Thoracic aorta (tissue), 2 donors: ENCODE measurements at regions not wholly inside any gene's neighbourhood (a gene's known extent, or its start where the extent isn't known, plus 50 kb on each side); places are given as distances from the start of the nearest gene placed in this dataset.

Experiments
- ATAC-seq: fragments of 150-250 bp; one replicate; pipeline ENCODE4 v1.8.0; 2017; ENCODE audit warnings: low read depth; ENCODE audit not compliant: insufficient number of reproducible peaks, low FRiP score
- DNase-seq: peaks from one replicate; pipeline ENCODE4 v3.0.0-alpha.2; 2020; ENCODE audit warnings: low spot score
- H3K27ac ChIP-seq, 2 donors: fragments of 200-600 bp; sonication (generic); 1 replicate in 1 of 2; 2 replicates in 1 of 2; pipeline ENCODE4 v1.5.1; 2016; ENCODE audit warnings: mild to moderate bottlenecking in 2 of 2, moderate library complexity in 2 of 2
- H3K27me3 ChIP-seq: fragments of 200-600 bp; sonication (generic); replicated peaks from 2 replicates; pipeline ENCODE4 v1.6.0; 2016; ENCODE audit warnings: mild to moderate bottlenecking; ENCODE audit not compliant: insufficient read depth
- H3K36me3 ChIP-seq: fragments of 200-600 bp; sonication (generic); one replicate; pipeline ENCODE4 v1.5.1; 2016
- H3K4me1 ChIP-seq, 2 donors: fragments of 200-600 bp; sonication (generic); 1 replicate in 1 of 2; 2 replicates in 1 of 2; pipeline versions ENCODE4 v1.5.1 to v1.6.0; 2016; ENCODE audit warnings: low read depth in 2 of 2, mild to moderate bottlenecking in 1 of 2; ENCODE audit not compliant: control insufficient read depth in 1 of 2
- H3K4me3 ChIP-seq: fragments of 200-600 bp; sonication (generic); 2 replicates; pipeline ENCODE4 v1.5.1; 2016; ENCODE audit warnings: mild to moderate bottlenecking
- H3K9me3 ChIP-seq: fragments of 200-600 bp; sonication (generic); 2 replicates; pipeline ENCODE4 v1.5.1; 2016
- CTCF ChIP-seq: fragments of 200-600 bp; sonication (generic); IDR thresholded peaks from one replicate; pipeline ENCODE4 v1.5.1; 2019; ENCODE audit warnings: antibody characterized with exemption

GRCh38 chr19:30780032-30780431, 407.8 kb downstream of the ZNF536 start:
- Histone ChIP-seq H3K4me1 (no peaks in the 10 kb centered on the region), H3K27ac (no peak overlapping the region), H3K9me3 (no peaks in the 10 kb centered on the region), H3K36me3 (no peaks in the 10 kb centered on the region), H3K27me3 (no peaks in the 10 kb centered on the region), H3K4me3 (no peak overlapping the region)
- no peak for TF ChIP-seq CTCF
- ATAC-seq (no peak), DNase-seq (no peak)

- no peak overlapping the region for H3K4me3 ChIP-seq
- no peaks in the 10 kb centered on the region for H3K9me3 ChIP-seq
- ATAC-seq (no peak), DNase-seq (no peak)
- no peak overlapping the region for H3K27ac ChIP-seq
- no peaks in the 10 kb centered on the region for H3K27me3 ChIP-seq
- TF ChIP-seq CTCF = no peak
- H3K36me3 ChIP-seq = no peaks in the 10 kb centered on the region
- no peaks in the 10 kb centered on the region for H3K4me1 ChIP-seq
These were observed 407.0 kb downstream of the ZNF536 start for GRCh38 chr19:30778961-30779715.

GRCh38 chr19:30778061-30778460, 405.9 kb downstream of the ZNF536 start:
- H3K36me3 ChIP-seq = no peaks in the 10 kb centered on the region
- no peak overlapping the region for H3K4me3 ChIP-seq
- DNase-seq = no peak
- TF ChIP-seq CTCF = no peak
- no peak overlapping the region for H3K27ac ChIP-seq
- ATAC-seq = no peak
- H3K4me1 ChIP-seq = no peaks in the 10 kb centered on the region
- H3K27me3 ChIP-seq = no peaks in the 10 kb centered on the region
- no peaks in the 10 kb centered on the region for H3K9me3 ChIP-seq

- no peak for TF ChIP-seq CTCF
- no peak for ATAC-seq
- H3K27me3 ChIP-seq = no peaks in the 10 kb centered on the region
- no peak for DNase-seq
- no peaks in the 10 kb centered on the region for H3K36me3 ChIP-seq
- H3K27ac ChIP-seq = no peak overlapping the region
- H3K9me3 ChIP-seq = no peaks in the 10 kb centered on the region
- no peaks in the 10 kb centered on the region for H3K4me1 ChIP-seq
- no peak overlapping the region for H3K4me3 ChIP-seq
These were observed 403.8 kb downstream of the ZNF536 start for GRCh38 chr19:30775956-30776355.

GRCh38 chr19:30774252-30774766, 402.1 kb downstream of the ZNF536 start:
- no peaks in the 10 kb centered on the region for H3K4me1 ChIP-seq
- DNase-seq (no peak), ATAC-seq (no peak)
- no peak overlapping the region for H3K4me3 ChIP-seq
- no peaks in the 10 kb centered on the region for H3K36me3 ChIP-seq
- H3K27ac ChIP-seq = no peak overlapping the region
- H3K27me3 ChIP-seq = no peaks in the 10 kb centered on the region
- H3K9me3 ChIP-seq = no peaks in the 10 kb centered on the region
- TF ChIP-seq CTCF = no peak
